HG03139 (cell line): ENCODE measurements at regions not wholly inside any gene's neighbourhood (a gene's known extent, or its start where the extent isn't known, plus 50 kb on each side); places are given as distances from the start of the nearest gene placed in this dataset.
A peak's percentile ranks its signal among the peaks of the same experiment; 100 is the strongest.

Experiments used
- ATAC-seq: cut with Tn5 transposase; IDR thresholded peaks from one replicate; pipeline ENCODE4 v1.9.1; 2021; ENCODE audit not compliant: unreplicated experiment

GRCh38 chr2:155696571-155696970 is 636.0 kb downstream of the NR4A2 start:
- no peak for ATAC-seq

GRCh38 chr2:155695505-155695904 is 637.0 kb downstream of the NR4A2 start:
- no peak for ATAC-seq

- no peak for ATAC-seq
These were observed 639.7 kb downstream of the NR4A2 start for GRCh38 chr2:155692856-155693255.

GRCh38 chr2:155692106-155692505 is 640.4 kb downstream of the NR4A2 start:
- no peak for ATAC-seq

GRCh38 chr2:155690785-155691184 is 641.7 kb downstream of the NR4A2 start:
- peak; percentile 74 for ATAC-seq

- ATAC-seq = no peak
These were observed 642.7 kb downstream of the NR4A2 start for GRCh38 chr2:155689791-155690190.

- ATAC-seq = no peak
These were observed 645.3 kb downstream of the NR4A2 start for GRCh38 chr2:155687181-155687580.

- ATAC-seq = no peak
These were observed 652.9 kb downstream of the NR4A2 start for GRCh38 chr2:155679647-155680046.

GRCh38 chr2:155675920-155676319 is 656.6 kb downstream of the NR4A2 start:
- no peak for ATAC-seq

- ATAC-seq = no peak
These were observed 666.8 kb downstream of the NR4A2 start for GRCh38 chr2:155665704-155666103.

- no peak for ATAC-seq
These were observed 669.3 kb downstream of the NR4A2 start for GRCh38 chr2:155663265-155663664.

GRCh38 chr2:155662224-155662623 is 670.3 kb downstream of the NR4A2 start:
- no peak for ATAC-seq

- no peak for ATAC-seq
These were observed 679.3 kb downstream of the NR4A2 start for GRCh38 chr2:155653176-155653575.

GRCh38 chr2:155651851-155652250 is 680.7 kb downstream of the NR4A2 start:
- ATAC-seq = no peak

GRCh38 chr2:155645791-155646190 is 686.7 kb downstream of the NR4A2 start:
- no peak for ATAC-seq

GRCh38 chr2:155643056-155643775 is 689.3 kb downstream of the NR4A2 start:
- ATAC-seq = no peak

- no peak for ATAC-seq
These were observed 698.5 kb downstream of the NR4A2 start for GRCh38 chr2:155633887-155634570.

- ATAC-seq = no peak
These were observed 699.3 kb downstream of the NR4A2 start for GRCh38 chr2:155633060-155633839.

GRCh38 chr2:155630760-155631159 is 701.8 kb downstream of the NR4A2 start:
- no peak for ATAC-seq

- no peak for ATAC-seq
These were observed 710.1 kb downstream of the NR4A2 start for GRCh38 chr2:155622443-155622842.

- ATAC-seq = no peak
These were observed 731.4 kb downstream of the NR4A2 start for GRCh38 chr2:155600914-155601760.
